ENCODE measurements at regions not wholly inside any gene's neighbourhood (a gene's known extent, or its start where the extent isn't known, plus 50 kb on each side); places are given as distances from the start of the nearest gene placed in this dataset.

- TF ChIP-seq CTCF (IDR thresholded peaks at IDR 0.05) (no peak), POLR2A (IDR thresholded peaks at IDR 0.05) (no peak)
Measured at GRCh38 chrX:140092121-140092520, 126.8 kb upstream of the CXorf66 start.
